SK-N-SH (cell line): ENCODE measurements at regions not wholly inside any gene's neighbourhood (a gene's known extent, or its start where the extent isn't known, plus 50 kb on each side); places are given as distances from the start of the nearest gene placed in this dataset.
A peak's percentile ranks its signal among the peaks of the same experiment; 100 is the strongest.

Experiments
- CTCF ChIA-PET: fragments of 300-600, 350-600 bp; formaldehyde crosslinking; extraction: SDS; loops from one replicate; lab custom pipeline; 2021; lab: Yijun Ruan, JAX
- POLR2A ChIA-PET: fragments of 350-600 bp; sonication (Branson Sonifier 250); formaldehyde crosslinking; extraction: SDS; loops from one replicate; lab custom pipeline; 2020; ENCODE audit warnings: antibody characterized with exemption, inconsistent platforms; lab: Yijun Ruan, JAX
- DNase-seq: peaks from one replicate; pipeline ENCODE4 v3.0.0; 2012
- H2AFZ ChIP-seq: fragments of 200-600 bp; sonication (generic); 2 replicates; pipeline ENCODE4 v1.8.1; 2016; ENCODE audit warnings: antibody characterized with exemption, mild to moderate bottlenecking, low read depth
- H3F3A ChIP-seq: fragments of 200-600 bp; sonication (generic); replicated peaks from 2 replicates; pipeline ENCODE3; 2016; ENCODE audit warnings: antibody characterized with exemption, mild to moderate bottlenecking; ENCODE audit not compliant: insufficient read depth
- H3K27ac ChIP-seq, 2 experiments: fragments of 200-500 bp in 1 of 2; fragments of 200-600 bp in 1 of 2; sonication (Bioruptor generic) in 1 of 2; sonication (generic), shearing (Covaris generic) in 1 of 2; 2 replicates each; pipeline versions ENCODE4 v1.5.1 to v1.6.1; 2014 to 2016; ENCODE audit warnings: low read depth in 2 of 2, inconsistent platforms in 1 of 2, low read length in 1 of 2, mild to moderate bottlenecking in 1 of 2, mixed read lengths in 1 of 2
- H3K27me3 ChIP-seq: fragments of 200-600 bp; sonication (generic), shearing (Covaris generic); 2 replicates; pipeline ENCODE4 v1.6.1; 2016; ENCODE audit warnings: mixed run types; ENCODE audit not compliant: insufficient read depth
- H3K36me3 ChIP-seq, 2 experiments: fragments of 200-500 bp in 1 of 2; fragments of 200-600 bp in 1 of 2; sonication (Bioruptor generic) in 1 of 2; sonication (generic) in 1 of 2; replicated peaks in 1 of 2; 2 replicates each; pipeline versions ENCODE3 to v1.5.1; 2014 to 2016; ENCODE audit warnings: low read length in 1 of 2, mild to moderate bottlenecking in 1 of 2; ENCODE audit not compliant: insufficient read depth in 2 of 2, control insufficient read depth in 1 of 2
- H3K4me1 ChIP-seq, 2 experiments: fragments of 200-500 bp in 1 of 2; fragments of 200-600 bp in 1 of 2; sonication (Bioruptor generic) in 1 of 2; sonication (generic), shearing (Covaris generic) in 1 of 2; 2 replicates each; pipeline versions ENCODE4 v1.5.1 to v1.6.1; 2014 to 2016; ENCODE audit warnings: low read depth in 1 of 2, low read length in 1 of 2, mixed run types in 1 of 2; ENCODE audit not compliant: insufficient read depth in 2 of 2, control insufficient read depth in 1 of 2
- H3K4me2 ChIP-seq: fragments of 200-600 bp; sonication (generic), shearing (Covaris generic); 2 replicates; pipeline ENCODE4 v1.6.1; 2017; ENCODE audit warnings: mixed run types
- H3K4me3 ChIP-seq, 2 experiments: fragments of 200-500 bp in 1 of 2; fragments of 200-600 bp in 1 of 2; sonication (Bioruptor generic) in 1 of 2; sonication (generic), shearing (Covaris generic) in 1 of 2; 2 replicates each; pipeline versions ENCODE4 v1.5.1 to v1.8.1; 2014 to 2016; ENCODE audit warnings: low read depth in 2 of 2, inconsistent platforms in 1 of 2, low read length in 1 of 2, mild to moderate bottlenecking in 1 of 2, mixed read lengths in 1 of 2, moderate library complexity in 1 of 2
- H3K79me2 ChIP-seq: fragments of 200-600 bp; sonication (generic); 2 replicates; pipeline ENCODE4 v1.8.1; 2017; ENCODE audit warnings: mild to moderate bottlenecking; ENCODE audit not compliant: insufficient read depth
- H3K9ac ChIP-seq: fragments of 200-600 bp; sonication (generic); 2 replicates; pipeline ENCODE4 v1.6.1; 2017; ENCODE audit warnings: mixed run types
- H3K9me2 ChIP-seq: fragments of 200-600 bp; sonication (generic); 2 replicates; pipeline ENCODE4 v1.6.1; 2017; ENCODE audit warnings: mixed run types
- H3K9me3 ChIP-seq: fragments of 200-600 bp; sonication (generic); 2 replicates; pipeline ENCODE4 v1.6.1; 2017; ENCODE audit warnings: mixed run types, mild to moderate bottlenecking, moderate library complexity
- H4K20me1 ChIP-seq: fragments of 200-600 bp; sonication (generic); 2 replicates; pipeline ENCODE4 v1.6.1; 2017; ENCODE audit warnings: mild to moderate bottlenecking, mixed run types; ENCODE audit not compliant: insufficient read depth
- CHD2 ChIP-seq: fragments of 150-350 bp; IDR thresholded peaks from 2 replicates; pipeline ENCODE4 v1.6.1; 2018; ENCODE audit warnings: low read length; ENCODE audit not compliant: partially characterized antibody
- CTCF ChIP-seq: fragments of 200-600 bp; sonication (generic); IDR thresholded peaks from 2 replicates; pipeline ENCODE4 v1.6.1; 2017; ENCODE audit warnings: antibody characterized with exemption, mild to moderate bottlenecking, moderate library complexity
- ELF1 ChIP-seq: IDR thresholded peaks from 2 replicates; pipeline ENCODE4 v1.4.0; 2012
- EP300 ChIP-seq, 2 experiments: IDR thresholded peaks; 2 replicates each; pipeline versions ENCODE4 v1.4.0 to v1.6.1; 2012; ENCODE audit warnings: borderline replicate concordance in 1 of 2, low read depth in 1 of 2, low read length in 1 of 2
- EZH2phosphoT487 ChIP-seq: fragments of 200-600 bp; sonication (generic); IDR thresholded peaks from 2 replicates; pipeline ENCODE4 v1.6.1; 2017; ENCODE audit warnings: low read depth, mixed run types, mild to moderate bottlenecking, antibody characterized with exemption, moderate library complexity, borderline replicate concordance
- FOXJ3 ChIP-seq: sonication (generic); formaldehyde crosslinking; IDR thresholded peaks from 2 replicates; pipeline ENCODE4 v1.5.1; 2020; ENCODE audit warnings: mild to moderate bottlenecking, missing genetic modification reagents
- FOXM1 ChIP-seq: IDR thresholded peaks from 2 replicates; pipeline ENCODE4 v1.4.0; 2012; ENCODE audit warnings: low read depth, mild to moderate bottlenecking
- GABPA ChIP-seq: IDR thresholded peaks from 2 replicates; pipeline ENCODE4 v1.4.0; 2012; ENCODE audit warnings: low read depth, mild to moderate bottlenecking
- JUND ChIP-seq: IDR thresholded peaks from 2 replicates; pipeline ENCODE4 v1.4.0; 2012
- MEF2A ChIP-seq: IDR thresholded peaks from 2 replicates; pipeline ENCODE4 v1.4.0; 2012; ENCODE audit warnings: low read depth, borderline replicate concordance
- NFIC ChIP-seq: IDR thresholded peaks from 2 replicates; pipeline ENCODE4 v1.4.0; 2012; ENCODE audit warnings: borderline replicate concordance
- NRF1 ChIP-seq: IDR thresholded peaks from 2 replicates; pipeline ENCODE4 v1.6.1; 2012; ENCODE audit warnings: low read depth, mild to moderate bottlenecking, low read length
- POLR2AphosphoS5 ChIP-seq: IDR thresholded peaks from 2 replicates; pipeline ENCODE4 v1.6.1; 2012; ENCODE audit warnings: low read depth, low read length
- RAD21 ChIP-seq: IDR thresholded peaks from 2 replicates; pipeline ENCODE4 v1.6.1; 2012; ENCODE audit warnings: mild to moderate bottlenecking, low read length
- RCOR1 ChIP-seq: fragments of 150-350 bp; IDR thresholded peaks from 2 replicates; pipeline ENCODE4 v1.6.1; 2017; ENCODE audit warnings: antibody characterized with exemption, low read length
- REST ChIP-seq: IDR thresholded peaks from 2 replicates; pipeline ENCODE4 v1.6.1; 2012; ENCODE audit warnings: mild to moderate bottlenecking, low read depth, low read length, moderate library complexity
- RFX5 ChIP-seq: IDR thresholded peaks from 2 replicates; pipeline ENCODE4 v1.6.1; 2012; ENCODE audit warnings: mild to moderate bottlenecking, improper control_type of control experiment, low read length
- RXRA ChIP-seq: IDR thresholded peaks from 2 replicates; pipeline ENCODE4 v1.4.0; 2012; ENCODE audit warnings: low read depth, mild to moderate bottlenecking, borderline replicate concordance
- SIN3A ChIP-seq: IDR thresholded peaks from 2 replicates; pipeline ENCODE4 v1.6.1; 2012; ENCODE audit warnings: low read depth, mild to moderate bottlenecking, low read length, moderate library complexity, borderline replicate concordance
- SMC3 ChIP-seq: IDR thresholded peaks from 2 replicates; pipeline ENCODE4 v1.6.1; 2012; ENCODE audit warnings: low read depth, low read length, improper control_type of control experiment
- TAF1 ChIP-seq: IDR thresholded peaks from 2 replicates; pipeline ENCODE4 v1.6.1; 2012; ENCODE audit warnings: low read depth, mild to moderate bottlenecking, low read length, moderate library complexity, borderline replicate concordance
- TCF12 ChIP-seq: IDR thresholded peaks from 2 replicates; pipeline ENCODE4 v1.4.0; 2012
- TEAD4 ChIP-seq: IDR thresholded peaks from 2 replicates; pipeline ENCODE4 v1.4.0; 2012; ENCODE audit warnings: mild to moderate bottlenecking, borderline replicate concordance; ENCODE audit not compliant: insufficient read depth
- YY1 ChIP-seq: IDR thresholded peaks from 2 replicates; pipeline ENCODE4 v1.4.0; 2012; ENCODE audit warnings: low read depth, mild to moderate bottlenecking
- WGBS: methylation state at CpG from one replicate; pipeline ENCODE4 v1.1.6; 2017; ENCODE audit warnings: low lambda C conversion rate; 5-methylcytosine and 5-hydroxymethylcytosine counted together
- TF ChIP-seq, protein P1 (sequence below): fragments of 150-350 bp; IDR thresholded peaks from 2 replicates; pipeline ENCODE4 v1.6.1; 2017; ENCODE audit warnings: antibody characterized with exemption, low read length, low read depth, borderline replicate concordance
- TF ChIP-seq, protein P2 (sequence below): IDR thresholded peaks from 2 replicates; pipeline ENCODE4; 2012

DNA sequence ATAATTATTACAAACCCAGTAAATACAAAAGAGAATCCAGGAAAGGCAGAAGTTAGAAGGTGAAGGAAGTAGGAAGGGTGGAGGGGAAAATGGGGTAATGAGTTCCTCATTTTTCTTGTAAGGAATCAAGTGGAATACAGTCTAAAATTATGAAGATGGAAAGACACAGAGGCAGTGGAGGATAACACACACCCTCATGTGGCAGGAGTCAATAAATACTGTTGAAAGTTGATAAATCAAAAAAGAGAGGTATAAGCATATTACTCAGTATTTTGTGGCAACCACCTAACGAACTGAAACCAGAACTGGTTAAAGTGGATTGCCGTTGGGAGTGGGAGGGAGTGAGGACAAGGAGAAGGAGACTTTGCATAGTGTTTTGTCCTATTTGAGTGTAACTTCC, 78.6 kb upstream of the SLC44A3 start (continued):
- TF ChIP-seq SMC3 (no peak), TCF12 (no peak)

- peaks cover 10 to 19% of the 10 kb centered on the region in 2 experiments; a peak in 3 of 4 replicates for H3K4me1 ChIP-seq
- H3K4me2 ChIP-seq: no peak overlapping the region
- peaks cover 12% of the 10 kb centered on the region for H3F3A ChIP-seq
- peak overlapping the region in 1 of 2 experiments; percentile 49; a peak in 2 of 4 replicates for H3K27ac ChIP-seq
- 45% methylated on average over 7 of the region's 7 CpGs for WGBS
- no peaks in the 10 kb centered on the region for H4K20me1 ChIP-seq
- H3K79me2 ChIP-seq: no peaks in the 10 kb centered on the region
- no peak overlapping the region for H3K4me3 ChIP-seq
- no peak overlapping the region for H2AFZ ChIP-seq
- H3K9ac ChIP-seq: no peak overlapping the region
- no peaks in the 10 kb centered on the region for H3K9me3 ChIP-seq
- DNase-seq: no peak
- ChIA-PET POLR2A (no interaction called here), CTCF (no interaction called here)
- no peaks in the 10 kb centered on the region for H3K9me2 ChIP-seq
- no peaks in the 10 kb centered on the region for H3K27me3 ChIP-seq
- no peaks in the 10 kb centered on the region for H3K36me3 ChIP-seq
- no peak; the same call in 1 of the 2 replicates for TF ChIP-seq JUND
- no peak for TF ChIP-seq YY1
- TF ChIP-seq EZH2phosphoT487: no peak
- TF ChIP-seq FOXM1: no peak
- no peak for TF ChIP-seq GABPA
- TF ChIP-seq ELF1: no peak
- TF ChIP-seq, protein P1, sequence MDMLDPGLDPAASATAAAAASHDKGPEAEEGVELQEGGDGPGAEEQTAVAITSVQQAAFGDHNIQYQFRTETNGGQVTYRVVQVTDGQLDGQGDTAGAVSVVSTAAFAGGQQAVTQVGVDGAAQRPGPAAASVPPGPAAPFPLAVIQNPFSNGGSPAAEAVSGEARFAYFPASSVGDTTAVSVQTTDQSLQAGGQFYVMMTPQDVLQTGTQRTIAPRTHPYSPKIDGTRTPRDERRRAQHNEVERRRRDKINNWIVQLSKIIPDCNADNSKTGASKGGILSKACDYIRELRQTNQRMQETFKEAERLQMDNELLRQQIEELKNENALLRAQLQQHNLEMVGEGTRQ: no peak
- no peak for TF ChIP-seq CHD2
- peak; percentile 60; the same call in 1 of the 2 replicates for TF ChIP-seq RXRA
- TF ChIP-seq EP300 (IDR thresholded peaks at IDR 0.05; ENCODE audit: borderline replicate concordance in 1 of 2, low read depth in 1 of 2, low read length in 1 of 2): peak in 1 of 2 experiments; percentile 36; a peak in 1 of 4 replicates
- TF ChIP-seq RCOR1: no peak
- TF ChIP-seq, protein P2, sequence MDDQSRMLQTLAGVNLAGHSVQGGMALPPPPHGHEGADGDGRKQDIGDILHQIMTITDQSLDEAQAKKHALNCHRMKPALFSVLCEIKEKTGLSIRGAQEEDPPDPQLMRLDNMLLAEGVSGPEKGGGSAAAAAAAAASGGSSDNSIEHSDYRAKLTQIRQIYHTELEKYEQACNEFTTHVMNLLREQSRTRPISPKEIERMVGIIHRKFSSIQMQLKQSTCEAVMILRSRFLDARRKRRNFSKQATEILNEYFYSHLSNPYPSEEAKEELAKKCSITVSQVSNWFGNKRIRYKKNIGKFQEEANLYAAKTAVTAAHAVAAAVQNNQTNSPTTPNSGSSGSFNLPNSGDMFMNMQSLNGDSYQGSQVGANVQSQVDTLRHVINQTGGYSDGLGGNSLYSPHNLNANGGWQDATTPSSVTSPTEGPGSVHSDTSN: peak; percentile 26; the same call in 1 of the 2 replicates
- no peak for TF ChIP-seq TAF1
- no peak for TF ChIP-seq POLR2AphosphoS5
- no peak for TF ChIP-seq CTCF
- TF ChIP-seq RFX5: no peak
- TF ChIP-seq SIN3A: no peak
- no peak for TF ChIP-seq MEF2A
- peak; percentile 84 for TF ChIP-seq NFIC
- no peak for TF ChIP-seq REST
- no peak for TF ChIP-seq RAD21
- no peak for TF ChIP-seq FOXJ3
- no peak for TF ChIP-seq NRF1
- TF ChIP-seq TEAD4: peak; percentile 67; the same call in 1 of the 2 replicates
- no peak for TF ChIP-seq SMC3
Measured at GRCh38 chr1:94739521-94740061, 80.6 kb upstream of the SLC44A3 start.
